Caki2 (cell line): ENCODE measurements at regions not wholly inside any gene's neighbourhood (a gene's known extent, or its start where the extent isn't known, plus 50 kb on each side); places are given as distances from the start of the nearest gene placed in this dataset.

Experiments
- DNase-seq: peaks from one replicate; pipeline ENCODE4 v3.0.0-alpha.2; 2015; ENCODE audit warnings: low read depth
- in situ Hi-C: cut with HindIII; loops from 2 replicates; pipeline ENCODE4 v1.10.0; 2016; ENCODE audit warnings: low sequenced_read_pairs, low pct_unique_long_range_greater_than_20kb, mixed read lengths

GRCh38 chr6:140079328-140079727, 704.9 kb upstream of the CITED2 start:
- DNase-seq = no peak
- in situ Hi-C loops = no loop called here

GRCh38 chr6:140078561-140079125, 704.2 kb upstream of the CITED2 start:
- in situ Hi-C loops = no loop called here
- peak; percentile 16 for DNase-seq

- in situ Hi-C loops = no loop called here
- DNase-seq = no peak
These were observed 703.5 kb upstream of the CITED2 start for GRCh38 chr6:140077827-140078560.

GRCh38 chr6:140076105-140076504, 701.7 kb upstream of the CITED2 start:
- no peak for DNase-seq
- in situ Hi-C loops = no loop called here

- in situ Hi-C loops = no loop called here
- no peak for DNase-seq
These were observed 699.0 kb upstream of the CITED2 start for GRCh38 chr6:140073456-140073855.

- in situ Hi-C loops = no loop called here
- DNase-seq = peak; percentile 55
These were observed 697.2 kb upstream of the CITED2 start for GRCh38 chr6:140071601-140072062.

- no peak for DNase-seq
- in situ Hi-C loops = no loop called here
These were observed 696.5 kb upstream of the CITED2 start for GRCh38 chr6:140070846-140071473.

GRCh38 chr6:140069576-140069975, 695.1 kb upstream of the CITED2 start:
- DNase-seq = no peak
- in situ Hi-C loops = no loop called here

- in situ Hi-C loops = no loop called here
- no peak for DNase-seq
These were observed 694.4 kb upstream of the CITED2 start for GRCh38 chr6:140068801-140069200.

- in situ Hi-C loops = no loop called here
- DNase-seq = no peak
These were observed 689.9 kb upstream of the CITED2 start for GRCh38 chr6:140064366-140064765.

GRCh38 chr6:140063021-140063399, 688.6 kb upstream of the CITED2 start:
- no peak for DNase-seq
- in situ Hi-C loops = no loop called here

GRCh38 chr6:140062043-140063020, 687.9 kb upstream of the CITED2 start:
- in situ Hi-C loops = no loop called here
- peak; percentile 89 for DNase-seq

GRCh38 chr6:140061110-140062042, 686.9 kb upstream of the CITED2 start:
- no peak for DNase-seq
- in situ Hi-C loops = no loop called here

GRCh38 chr6:140059947-140060346, 685.5 kb upstream of the CITED2 start:
- in situ Hi-C loops = no loop called here
- DNase-seq = no peak

GRCh38 chr6:140058863-140059262, 684.4 kb upstream of the CITED2 start:
- DNase-seq = no peak
- in situ Hi-C loops = no loop called here

GRCh38 chr6:140052736-140053729, 678.6 kb upstream of the CITED2 start:
- DNase-seq = peak; percentile 23
- in situ Hi-C loops = no loop called here
